ENCODE measurements at regions not wholly inside any gene's neighbourhood (a gene's known extent, or its start where the extent isn't known, plus 50 kb on each side); places are given as distances from the start of the nearest gene placed in this dataset.

- no peak for DNase-seq
Observed at GRCh38 chr9:91025856-91026255, 224.2 kb downstream of the SYK start.

- DNase-seq = no peak
Observed at GRCh38 chr9:91026266-91026665, 224.6 kb downstream of the SYK start.

GRCh38 chr9:91027005-91027404 lies 225.4 kb downstream of the SYK start:
- no peak for DNase-seq

GRCh38 chr9:91028166-91028827 lies 226.7 kb downstream of the SYK start:
- DNase-seq = no peak

- no peak for DNase-seq
Observed at GRCh38 chr9:91029650-91030361, 228.2 kb downstream of the SYK start.

- DNase-seq = no peak
Observed at GRCh38 chr9:91032121-91032531, 230.5 kb downstream of the SYK start.

GRCh38 chr9:91033270-91033669 lies 231.7 kb downstream of the SYK start:
- no peak for DNase-seq

GRCh38 chr9:91033797-91034196 lies 232.2 kb downstream of the SYK start:
- no peak for DNase-seq

- no peak for DNase-seq
Observed at GRCh38 chr9:91034521-91034920, 232.9 kb downstream of the SYK start.

GRCh38 chr9:91034976-91035824 lies 233.6 kb downstream of the SYK start:
- no peak for DNase-seq

GRCh38 chr9:91035825-91036208 lies 234.2 kb downstream of the SYK start:
- DNase-seq = no peak

GRCh38 chr9:91036356-91036755 lies 234.7 kb downstream of the SYK start:
- no peak for DNase-seq

- peak; percentile 89 for DNase-seq
Observed at GRCh38 chr9:91036826-91037510, 235.3 kb downstream of the SYK start.

- no peak for DNase-seq
Observed at GRCh38 chr9:91037511-91038482, 236.2 kb downstream of the SYK start.

- no peak for DNase-seq
Observed at GRCh38 chr9:91038483-91039124, 237.0 kb downstream of the SYK start.

GRCh38 chr9:91039125-91039834 lies 237.7 kb downstream of the SYK start:
- no peak for DNase-seq

GRCh38 chr9:91039835-91040140 lies 238.2 kb downstream of the SYK start:
- no peak for DNase-seq

GRCh38 chr9:91040371-91041215 lies 239.0 kb downstream of the SYK start:
- no peak for DNase-seq

GRCh38 chr9:91042024-91042423 lies 240.4 kb downstream of the SYK start:
- no peak for DNase-seq

GRCh38 chr9:91042541-91042940 lies 240.9 kb downstream of the SYK start:
- DNase-seq = no peak

Data from GF-D8 (cell line).